ENCODE measurements at regions not wholly inside any gene's neighbourhood (a gene's known extent, or its start where the extent isn't known, plus 50 kb on each side); places are given as distances from the start of the nearest gene placed in this dataset.

DNA sequence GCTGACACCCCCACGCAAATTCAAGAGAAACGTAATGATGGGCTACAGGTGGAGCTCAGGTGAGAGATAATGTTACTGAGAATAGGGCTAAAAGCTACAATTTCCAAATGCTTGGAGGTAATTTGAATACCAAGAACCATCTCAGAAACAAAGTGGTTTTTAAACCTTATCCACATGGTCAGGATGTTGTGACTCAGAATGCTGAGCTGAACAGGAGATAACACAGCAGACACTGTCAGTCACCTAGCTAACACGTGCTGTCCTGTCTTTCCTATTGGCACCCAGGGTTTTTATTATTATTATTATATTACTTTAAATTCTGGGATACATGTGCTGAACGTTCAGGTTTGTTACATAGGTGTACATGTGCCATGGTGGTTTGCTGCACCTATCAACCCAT is 233.0 kb upstream of the MAF start (continued):
- no peak for TF ChIP-seq GLIS3 (CRISPR knock-in tag; IDR thresholded peaks at IDR 0.05)
- TF ChIP-seq ZFP30 (CRISPR knock-in tag; IDR thresholded peaks at IDR 0.05), result no peak
- TF ChIP-seq, protein P1, sequence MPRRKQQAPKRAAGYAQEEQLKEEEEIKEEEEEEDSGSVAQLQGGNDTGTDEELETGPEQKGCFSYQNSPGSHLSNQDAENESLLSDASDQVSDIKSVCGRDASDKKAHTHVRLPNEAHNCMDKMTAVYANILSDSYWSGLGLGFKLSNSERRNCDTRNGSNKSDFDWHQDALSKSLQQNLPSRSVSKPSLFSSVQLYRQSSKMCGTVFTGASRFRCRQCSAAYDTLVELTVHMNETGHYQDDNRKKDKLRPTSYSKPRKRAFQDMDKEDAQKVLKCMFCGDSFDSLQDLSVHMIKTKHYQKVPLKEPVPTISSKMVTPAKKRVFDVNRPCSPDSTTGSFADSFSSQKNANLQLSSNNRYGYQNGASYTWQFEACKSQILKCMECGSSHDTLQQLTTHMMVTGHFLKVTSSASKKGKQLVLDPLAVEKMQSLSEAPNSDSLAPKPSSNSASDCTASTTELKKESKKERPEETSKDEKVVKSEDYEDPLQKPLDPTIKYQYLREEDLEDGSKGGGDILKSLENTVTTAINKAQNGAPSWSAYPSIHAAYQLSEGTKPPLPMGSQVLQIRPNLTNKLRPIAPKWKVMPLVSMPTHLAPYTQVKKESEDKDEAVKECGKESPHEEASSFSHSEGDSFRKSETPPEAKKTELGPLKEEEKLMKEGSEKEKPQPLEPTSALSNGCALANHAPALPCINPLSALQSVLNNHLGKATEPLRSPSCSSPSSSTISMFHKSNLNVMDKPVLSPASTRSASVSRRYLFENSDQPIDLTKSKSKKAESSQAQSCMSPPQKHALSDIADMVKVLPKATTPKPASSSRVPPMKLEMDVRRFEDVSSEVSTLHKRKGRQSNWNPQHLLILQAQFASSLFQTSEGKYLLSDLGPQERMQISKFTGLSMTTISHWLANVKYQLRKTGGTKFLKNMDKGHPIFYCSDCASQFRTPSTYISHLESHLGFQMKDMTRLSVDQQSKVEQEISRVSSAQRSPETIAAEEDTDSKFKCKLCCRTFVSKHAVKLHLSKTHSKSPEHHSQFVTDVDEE (CRISPR knock-in tag; IDR thresholded peaks at IDR 0.05), result no peak
- TF ChIP-seq OSR1 (CRISPR knock-in tag; IDR thresholded peaks at IDR 0.05), result no peak

DNA sequence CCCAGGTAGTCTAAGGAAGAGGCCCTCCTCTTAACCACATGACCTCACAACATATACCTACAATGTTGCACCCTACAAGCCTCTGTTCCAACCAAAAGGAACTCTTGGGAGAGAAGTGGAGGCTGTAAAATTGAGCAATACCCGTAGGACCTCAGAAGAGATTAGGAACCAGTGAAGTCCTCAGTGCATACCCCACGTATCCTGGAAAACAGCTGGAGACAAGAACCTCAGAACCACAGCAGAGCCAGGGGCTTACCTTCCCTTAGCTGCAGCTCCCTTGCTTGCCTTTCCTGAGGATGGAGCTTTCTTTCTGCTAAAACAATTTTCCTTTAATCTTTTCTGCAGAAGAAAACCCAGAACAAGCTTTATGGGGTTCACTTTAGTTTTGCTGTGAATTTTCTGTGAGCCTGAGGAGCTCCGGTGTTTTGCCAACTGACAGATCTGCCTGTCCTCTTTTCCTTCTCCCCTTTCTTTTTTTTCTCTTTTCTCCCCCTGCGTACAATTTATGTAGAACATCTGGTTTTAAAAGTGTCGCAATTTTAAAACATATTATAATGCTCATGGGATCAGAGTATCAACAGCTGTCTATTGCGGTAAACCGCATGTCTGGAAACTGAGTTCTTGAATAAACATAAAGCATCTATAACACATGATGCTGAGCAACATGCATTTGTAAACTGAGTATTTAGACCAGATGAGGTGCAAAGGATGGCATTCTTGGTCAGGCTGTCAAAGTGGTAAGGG is 226.4 kb upstream of the MAF start:
- no peak for TF ChIP-seq OSR1 (CRISPR knock-in tag; IDR thresholded peaks at IDR 0.05)
- TF ChIP-seq, protein P1 (CRISPR knock-in tag; IDR thresholded peaks at IDR 0.05), result no peak
- TF ChIP-seq ZFP3 (CRISPR knock-in tag; IDR thresholded peaks at IDR 0.05), result no peak
- no peak for TF ChIP-seq BACH2 (CRISPR knock-in tag; IDR thresholded peaks at IDR 0.05; ENCODE audit: borderline replicate concordance)
- no peak for TF ChIP-seq GLIS3 (CRISPR knock-in tag; IDR thresholded peaks at IDR 0.05)
- no peak for TF ChIP-seq CSDC2 (CRISPR knock-in tag; IDR thresholded peaks at IDR 0.05)
- TF ChIP-seq PPARA (CRISPR knock-in tag; IDR thresholded peaks at IDR 0.05; ENCODE audit: borderline replicate concordance), result no peak
- no peak for TF ChIP-seq ZNF8 (CRISPR knock-in tag; IDR thresholded peaks at IDR 0.05)
- ATAC-seq, result no peak

DNA sequence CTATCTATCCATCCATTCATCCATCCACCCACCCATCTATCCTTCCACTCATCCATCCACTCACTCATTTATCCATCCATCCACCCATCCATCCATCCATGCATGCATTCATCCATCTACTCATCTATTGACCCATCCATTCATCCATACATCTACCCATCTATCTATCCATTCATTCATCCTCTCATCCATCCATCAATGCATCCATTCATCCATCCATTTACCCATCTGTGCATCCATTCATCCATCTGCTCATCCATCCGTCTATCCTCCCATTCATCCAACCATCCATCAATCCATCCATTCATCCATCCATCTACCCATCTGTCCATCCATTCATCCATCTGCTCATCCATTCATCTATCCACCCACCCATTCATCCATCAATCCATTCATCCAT is 224.5 kb upstream of the MAF start:
- no peak for TF ChIP-seq ARNTL (CRISPR knock-in tag; IDR thresholded peaks at IDR 0.05; ENCODE audit: borderline replicate concordance, low read depth)
- no peak for TF ChIP-seq ZC3H10 (CRISPR knock-in tag; IDR thresholded peaks at IDR 0.05)
- TF ChIP-seq ZFP30 (CRISPR knock-in tag; IDR thresholded peaks at IDR 0.05), result no peak
- TF ChIP-seq, protein P1 (CRISPR knock-in tag; IDR thresholded peaks at IDR 0.05), result no peak
- TF ChIP-seq CSDC2 (CRISPR knock-in tag; IDR thresholded peaks at IDR 0.05), result no peak
- TF ChIP-seq, protein P2, sequence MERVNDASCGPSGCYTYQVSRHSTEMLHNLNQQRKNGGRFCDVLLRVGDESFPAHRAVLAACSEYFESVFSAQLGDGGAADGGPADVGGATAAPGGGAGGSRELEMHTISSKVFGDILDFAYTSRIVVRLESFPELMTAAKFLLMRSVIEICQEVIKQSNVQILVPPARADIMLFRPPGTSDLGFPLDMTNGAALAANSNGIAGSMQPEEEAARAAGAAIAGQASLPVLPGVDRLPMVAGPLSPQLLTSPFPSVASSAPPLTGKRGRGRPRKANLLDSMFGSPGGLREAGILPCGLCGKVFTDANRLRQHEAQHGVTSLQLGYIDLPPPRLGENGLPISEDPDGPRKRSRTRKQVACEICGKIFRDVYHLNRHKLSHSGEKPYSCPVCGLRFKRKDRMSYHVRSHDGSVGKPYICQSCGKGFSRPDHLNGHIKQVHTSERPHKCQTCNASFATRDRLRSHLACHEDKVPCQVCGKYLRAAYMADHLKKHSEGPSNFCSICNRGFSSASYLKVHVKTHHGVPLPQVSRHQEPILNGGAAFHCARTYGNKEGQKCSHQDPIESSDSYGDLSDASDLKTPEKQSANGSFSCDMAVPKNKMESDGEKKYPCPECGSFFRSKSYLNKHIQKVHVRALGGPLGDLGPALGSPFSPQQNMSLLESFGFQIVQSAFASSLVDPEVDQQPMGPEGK (CRISPR knock-in tag; IDR thresholded peaks at IDR 0.05; ENCODE audit: borderline replicate concordance), result no peak
- no peak for TF ChIP-seq RARB (CRISPR knock-in tag; IDR thresholded peaks at IDR 0.05)
- no peak for TF ChIP-seq ESRRG (CRISPR knock-in tag; IDR thresholded peaks at IDR 0.05)
- TF ChIP-seq ISL1 (CRISPR knock-in tag; IDR thresholded peaks at IDR 0.05), result no peak
- TF ChIP-seq, protein P3, sequence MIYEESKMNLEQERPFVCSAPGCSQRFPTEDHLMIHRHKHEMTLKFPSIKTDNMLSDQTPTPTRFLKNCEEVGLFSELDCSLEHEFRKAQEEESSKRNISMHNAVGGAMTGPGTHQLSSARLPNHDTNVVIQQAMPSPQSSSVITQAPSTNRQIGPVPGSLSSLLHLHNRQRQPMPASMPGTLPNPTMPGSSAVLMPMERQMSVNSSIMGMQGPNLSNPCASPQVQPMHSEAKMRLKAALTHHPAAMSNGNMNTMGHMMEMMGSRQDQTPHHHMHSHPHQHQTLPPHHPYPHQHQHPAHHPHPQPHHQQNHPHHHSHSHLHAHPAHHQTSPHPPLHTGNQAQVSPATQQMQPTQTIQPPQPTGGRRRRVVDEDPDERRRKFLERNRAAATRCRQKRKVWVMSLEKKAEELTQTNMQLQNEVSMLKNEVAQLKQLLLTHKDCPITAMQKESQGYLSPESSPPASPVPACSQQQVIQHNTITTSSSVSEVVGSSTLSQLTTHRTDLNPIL (CRISPR knock-in tag; IDR thresholded peaks at IDR 0.05; ENCODE audit: low read depth), result no peak
- TF ChIP-seq GLIS3 (CRISPR knock-in tag; IDR thresholded peaks at IDR 0.05), result no peak
- ATAC-seq, result no peak
